ENCODE measurements at regions not wholly inside any gene's neighbourhood (a gene's known extent, or its start where the extent isn't known, plus 50 kb on each side); places are given as distances from the start of the nearest gene placed in this dataset.

- no peak for DNase-seq (ENCODE audit: low spot score)
- in situ Hi-C loops (cut with HindIII; ENCODE audit: low sequenced_read_pairs): no loop called here
Observed at GRCh38 chr5:158644301-158644700, 455.4 kb downstream of the EBF1 start.

GRCh38 chr5:158643840-158644239 is 455.9 kb downstream of the EBF1 start:
- DNase-seq (ENCODE audit: low spot score): no peak
- in situ Hi-C loops (cut with HindIII; ENCODE audit: low sequenced_read_pairs): no loop called here

DNA sequence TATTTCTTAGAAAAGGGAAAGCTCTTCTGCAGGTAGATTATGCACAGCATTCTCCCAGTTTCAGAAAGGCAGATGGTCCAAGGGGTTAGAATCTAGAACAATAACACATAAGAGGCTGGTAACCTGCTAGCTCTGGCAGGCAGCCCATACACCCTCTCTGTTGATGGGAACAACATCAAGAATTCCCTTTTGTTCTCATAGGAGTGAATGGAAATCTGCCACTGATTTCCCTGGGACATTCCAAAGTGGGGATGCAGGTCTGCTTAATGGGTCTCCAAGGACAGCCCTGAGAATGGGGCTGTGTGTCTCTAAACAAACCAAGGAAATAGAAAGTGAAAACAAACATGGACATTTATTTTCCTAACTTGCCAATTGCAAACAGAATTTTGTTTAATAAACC is 456.8 kb downstream of the EBF1 start:
- in situ Hi-C loops (cut with HindIII; ENCODE audit: low sequenced_read_pairs): no loop called here
- DNase-seq (ENCODE audit: low spot score): peak; percentile 93

GRCh38 chr5:158641016-158641415 is 458.7 kb downstream of the EBF1 start:
- in situ Hi-C loops (cut with HindIII; ENCODE audit: low sequenced_read_pairs): no loop called here
- DNase-seq (ENCODE audit: low spot score): no peak

GRCh38 chr5:158640593-158640980 is 459.1 kb downstream of the EBF1 start:
- in situ Hi-C loops (cut with HindIII; ENCODE audit: low sequenced_read_pairs): no loop called here
- DNase-seq (ENCODE audit: low spot score): no peak

- peak; percentile 19 for DNase-seq (ENCODE audit: low spot score)
Observed at GRCh38 chr5:158639881-158640592, 459.7 kb downstream of the EBF1 start.

GRCh38 chr5:158638396-158638795 is 461.3 kb downstream of the EBF1 start:
- in situ Hi-C loops (cut with HindIII; ENCODE audit: low sequenced_read_pairs): no loop called here
- no peak for DNase-seq (ENCODE audit: low spot score)

More at GRCh38 chr5:158639881-158640592, 459.7 kb downstream of the EBF1 start:
- in situ Hi-C loops (cut with HindIII; ENCODE audit: low sequenced_read_pairs): no loop called here

GRCh38 chr5:158637039-158637438 is 462.7 kb downstream of the EBF1 start:
- no peak for DNase-seq (ENCODE audit: low spot score)
- in situ Hi-C loops (cut with HindIII; ENCODE audit: low sequenced_read_pairs): no loop called here

GRCh38 chr5:158635565-158635964 is 464.2 kb downstream of the EBF1 start:
- DNase-seq (ENCODE audit: low spot score): no peak
- in situ Hi-C loops (cut with HindIII; ENCODE audit: low sequenced_read_pairs): no loop called here

- no peak for DNase-seq (ENCODE audit: low spot score)
- in situ Hi-C loops (cut with HindIII; ENCODE audit: low sequenced_read_pairs): no loop called here
Observed at GRCh38 chr5:158634714-158635113, 465.0 kb downstream of the EBF1 start.

DNA sequence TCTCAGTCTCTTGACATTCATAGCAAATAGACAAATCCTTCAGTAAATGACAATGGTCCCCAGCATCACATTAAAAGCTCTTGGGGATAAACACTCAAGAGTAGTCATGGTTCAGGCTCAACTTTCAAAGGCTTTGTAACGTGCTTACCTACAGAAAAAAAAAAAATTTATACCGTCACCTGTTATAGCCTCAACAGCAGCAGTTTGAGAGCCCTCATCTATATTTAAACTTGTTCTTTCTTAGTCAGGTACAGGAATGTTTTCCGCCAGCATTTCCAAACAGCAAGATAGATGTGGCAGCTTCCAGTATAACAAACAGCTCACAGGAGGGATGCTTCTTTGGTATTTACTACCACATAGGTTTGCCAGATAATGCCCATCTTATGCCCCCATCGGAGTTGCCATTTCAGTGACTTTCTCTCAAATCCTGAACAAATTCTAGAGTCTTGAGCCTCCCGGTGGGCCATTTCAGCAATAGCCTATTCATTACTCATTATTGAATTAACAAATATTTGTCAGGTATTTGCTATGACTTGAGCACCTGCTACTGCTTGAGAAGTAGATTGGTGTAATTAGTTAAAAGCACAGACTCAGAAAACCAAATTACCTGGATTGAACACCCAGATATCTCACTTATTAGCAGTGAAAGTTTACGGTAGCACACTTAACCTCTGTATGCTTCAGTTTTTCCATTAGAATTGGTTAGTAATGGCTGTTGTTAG is 470.0 kb downstream of the EBF1 start:
- in situ Hi-C loops (cut with HindIII; ENCODE audit: low sequenced_read_pairs): no loop called here
- no peak for DNase-seq (ENCODE audit: low spot score)

- no peak for DNase-seq (ENCODE audit: low spot score)
- in situ Hi-C loops (cut with HindIII; ENCODE audit: low sequenced_read_pairs): no loop called here
Observed at GRCh38 chr5:158626718-158627117, 473.0 kb downstream of the EBF1 start.

GRCh38 chr5:158623971-158624370 is 475.7 kb downstream of the EBF1 start:
- in situ Hi-C loops (cut with HindIII; ENCODE audit: low sequenced_read_pairs): no loop called here

GRCh38 chr5:158621391-158621790 is 478.3 kb downstream of the EBF1 start:
- in situ Hi-C loops (cut with HindIII; ENCODE audit: low sequenced_read_pairs): no loop called here
- DNase-seq (ENCODE audit: low spot score): no peak

More at GRCh38 chr5:158623971-158624370, 475.7 kb downstream of the EBF1 start:
- DNase-seq (ENCODE audit: low spot score): no peak

GRCh38 chr5:158619083-158619788 is 480.5 kb downstream of the EBF1 start:
- DNase-seq (ENCODE audit: low spot score): no peak
- in situ Hi-C loops (cut with HindIII; ENCODE audit: low sequenced_read_pairs): no loop called here

GRCh38 chr5:158618256-158618655 is 481.5 kb downstream of the EBF1 start:
- DNase-seq (ENCODE audit: low spot score): no peak
- in situ Hi-C loops (cut with HindIII; ENCODE audit: low sequenced_read_pairs): no loop called here

DNA sequence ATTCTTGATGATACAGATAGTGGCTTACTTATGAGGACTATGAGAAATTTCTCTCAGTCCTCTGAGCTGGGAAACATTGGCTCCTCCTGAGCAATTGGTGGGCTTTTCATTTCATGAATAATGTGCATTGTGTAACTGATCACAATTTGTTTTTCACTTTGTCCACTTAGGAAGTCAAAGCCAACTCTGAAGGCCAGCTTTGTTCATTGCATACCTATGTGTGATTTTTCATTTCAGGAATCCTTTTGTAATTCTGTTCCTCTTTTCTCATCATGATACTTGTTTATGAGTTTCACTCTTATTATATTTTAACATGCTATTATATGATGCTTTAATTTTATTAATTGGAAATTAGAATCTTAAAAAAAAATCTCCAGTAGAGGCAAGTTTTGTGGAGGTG is 483.0 kb downstream of the EBF1 start:
- in situ Hi-C loops (cut with HindIII; ENCODE audit: low sequenced_read_pairs): no loop called here
- DNase-seq (ENCODE audit: low spot score): no peak

DNA sequence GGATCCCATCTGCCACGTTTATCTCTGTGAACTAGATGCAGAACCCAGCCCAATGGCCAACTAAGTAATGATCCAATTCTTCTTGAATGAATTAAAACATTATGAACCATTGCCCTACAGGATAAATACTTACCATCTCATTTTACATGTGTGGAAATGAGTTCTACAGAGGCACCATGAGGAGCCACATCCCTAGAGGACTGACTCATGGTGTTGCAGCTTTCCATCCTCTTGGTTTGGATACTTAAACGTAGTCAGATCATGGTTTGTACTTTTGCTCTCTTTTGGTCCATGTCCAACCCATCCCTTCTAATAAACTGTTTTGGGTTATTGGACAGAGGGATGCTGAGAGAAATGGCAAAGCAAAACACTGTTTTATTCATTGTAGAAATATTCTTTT is 484.8 kb downstream of the EBF1 start:
- in situ Hi-C loops (cut with HindIII; ENCODE audit: low sequenced_read_pairs): no loop called here

DNA sequence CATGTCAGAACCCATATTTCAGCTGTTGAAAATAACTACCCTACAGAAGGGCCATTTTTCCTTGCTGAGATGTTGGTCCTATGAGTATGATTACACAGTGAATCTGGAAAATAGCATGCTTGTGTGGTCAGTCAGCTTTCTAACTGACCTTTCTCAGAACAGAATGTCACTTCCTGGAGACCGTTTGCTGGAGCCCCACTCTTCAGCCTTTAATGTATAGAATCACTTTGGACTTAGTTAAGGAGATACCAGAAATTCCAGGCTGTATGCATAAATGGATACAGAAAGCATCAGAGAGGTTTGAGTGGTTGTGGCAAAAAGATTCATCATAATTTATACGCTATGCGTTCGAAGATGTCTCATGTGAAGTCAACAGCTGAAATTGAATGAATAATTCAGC is 488.1 kb downstream of the EBF1 start:
- in situ Hi-C loops (cut with HindIII; ENCODE audit: low sequenced_read_pairs): no loop called here
- no peak for DNase-seq (ENCODE audit: low spot score)

More for the DNA sequence above, 484.8 kb downstream of the EBF1 start:
- DNase-seq (ENCODE audit: low spot score): no peak

DNA sequence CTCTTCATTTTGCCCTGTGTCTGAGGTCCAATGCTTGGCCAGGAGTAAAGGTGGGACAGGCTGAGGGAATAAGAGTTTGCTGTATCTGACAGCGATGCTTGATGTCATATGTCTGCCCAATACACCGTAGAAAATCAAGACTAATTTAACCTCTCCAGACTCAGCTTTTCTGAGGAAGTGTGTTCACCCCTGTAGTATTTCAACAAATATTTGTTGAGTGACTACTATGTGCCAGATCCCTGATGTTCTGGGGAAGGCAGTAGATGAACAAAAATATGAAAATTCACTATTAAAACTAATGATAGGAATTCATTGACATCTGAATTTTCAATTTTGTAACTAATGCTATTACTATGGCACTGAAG is 489.7 kb downstream of the EBF1 start:
- no peak for DNase-seq (ENCODE audit: low spot score)
- in situ Hi-C loops (cut with HindIII; ENCODE audit: low sequenced_read_pairs): no loop called here

Measured in G401 (cell line).